ENCODE measurements at regions not wholly inside any gene's neighbourhood (a gene's known extent, or its start where the extent isn't known, plus 50 kb on each side); places are given as distances from the start of the nearest gene placed in this dataset.

DNA sequence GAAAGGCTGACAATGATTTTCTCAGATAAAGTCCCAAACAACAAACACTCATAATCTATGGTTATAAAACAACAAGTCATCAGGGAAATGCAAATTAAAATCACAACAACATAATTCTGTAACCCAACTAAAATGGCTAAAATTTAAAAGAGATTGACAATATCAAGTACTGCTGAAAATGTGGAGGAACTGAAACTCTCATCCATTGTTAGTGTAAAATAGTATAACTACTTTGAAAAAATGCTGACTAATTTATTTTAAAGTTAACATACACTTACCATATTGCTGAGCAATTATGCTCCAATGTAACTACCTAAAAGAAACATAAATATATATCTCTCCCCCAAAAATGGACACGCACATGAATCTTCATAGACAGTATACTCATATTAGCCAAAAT, 245.9 kb upstream of the SPOPL start:
- intact Hi-C loops (cut with DNase I), result no loop called here
- H3K9me3 ChIP-seq, result no peaks in the 10 kb centered on the region
- DNase-seq (no peak), ATAC-seq (no peak)
- H3K4me1 ChIP-seq, result no peaks in the 10 kb centered on the region
- H3K4me3 ChIP-seq, result no peak overlapping the region
- TF ChIP-seq, protein P1, sequence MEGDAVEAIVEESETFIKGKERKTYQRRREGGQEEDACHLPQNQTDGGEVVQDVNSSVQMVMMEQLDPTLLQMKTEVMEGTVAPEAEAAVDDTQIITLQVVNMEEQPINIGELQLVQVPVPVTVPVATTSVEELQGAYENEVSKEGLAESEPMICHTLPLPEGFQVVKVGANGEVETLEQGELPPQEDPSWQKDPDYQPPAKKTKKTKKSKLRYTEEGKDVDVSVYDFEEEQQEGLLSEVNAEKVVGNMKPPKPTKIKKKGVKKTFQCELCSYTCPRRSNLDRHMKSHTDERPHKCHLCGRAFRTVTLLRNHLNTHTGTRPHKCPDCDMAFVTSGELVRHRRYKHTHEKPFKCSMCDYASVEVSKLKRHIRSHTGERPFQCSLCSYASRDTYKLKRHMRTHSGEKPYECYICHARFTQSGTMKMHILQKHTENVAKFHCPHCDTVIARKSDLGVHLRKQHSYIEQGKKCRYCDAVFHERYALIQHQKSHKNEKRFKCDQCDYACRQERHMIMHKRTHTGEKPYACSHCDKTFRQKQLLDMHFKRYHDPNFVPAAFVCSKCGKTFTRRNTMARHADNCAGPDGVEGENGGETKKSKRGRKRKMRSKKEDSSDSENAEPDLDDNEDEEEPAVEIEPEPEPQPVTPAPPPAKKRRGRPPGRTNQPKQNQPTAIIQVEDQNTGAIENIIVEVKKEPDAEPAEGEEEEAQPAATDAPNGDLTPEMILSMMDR (IDR thresholded peaks at IDR 0.05), result no peak
- no peaks in the 10 kb centered on the region for H3K27me3 ChIP-seq
- H3K27ac ChIP-seq, result no peak overlapping the region
- no peaks in the 10 kb centered on the region for H3K36me3 ChIP-seq

DNA sequence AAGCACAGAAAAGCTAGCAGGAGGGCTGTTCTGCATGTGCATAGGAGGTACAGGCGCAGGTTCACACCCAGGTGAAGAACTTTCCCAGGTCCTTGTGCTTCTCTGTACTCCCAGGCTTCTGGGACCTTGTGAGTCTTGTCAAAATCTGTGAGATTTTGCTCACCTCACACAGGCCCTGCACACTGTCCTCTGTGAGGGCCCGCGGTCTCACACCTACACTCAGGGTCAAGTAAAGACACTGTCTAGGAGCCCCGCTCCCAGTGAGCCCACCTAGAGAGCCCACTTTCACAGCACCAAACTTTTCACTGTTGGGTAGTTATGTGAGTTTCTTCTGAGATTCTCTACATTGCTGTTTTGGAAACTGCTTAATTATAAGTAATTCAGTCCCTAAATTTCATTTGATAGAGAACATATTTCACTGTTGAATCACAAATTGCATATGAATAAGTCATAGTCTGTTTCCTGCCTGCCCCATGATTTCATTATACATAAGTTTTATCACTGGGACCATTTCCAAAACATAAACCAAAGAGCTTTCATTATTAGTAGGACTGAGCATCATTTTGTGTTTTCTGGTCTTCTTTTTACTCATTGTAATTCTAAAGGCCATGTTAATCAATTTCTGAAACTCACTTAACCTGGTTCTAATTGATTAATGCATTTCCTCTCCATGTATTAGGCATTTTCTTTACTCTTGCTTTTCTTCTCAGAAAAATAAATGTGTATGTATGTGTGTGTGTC, 234.2 kb upstream of the SPOPL start:
- Histone ChIP-seq H3K27me3 (no peaks in the 10 kb centered on the region), H3K4me3 (no peak overlapping the region), H3K27ac (no peak overlapping the region), H3K36me3 (no peaks in the 10 kb centered on the region), H3K4me1 (no peaks in the 10 kb centered on the region), H3K9me3 (peaks cover 3% of the 10 kb centered on the region)
- ATAC-seq, result peak; percentile 31
- DNase-seq, result no peak
- TF ChIP-seq, protein P1 (IDR thresholded peaks at IDR 0.05), result no peak
- intact Hi-C loops (cut with DNase I), result no loop called here

DNA sequence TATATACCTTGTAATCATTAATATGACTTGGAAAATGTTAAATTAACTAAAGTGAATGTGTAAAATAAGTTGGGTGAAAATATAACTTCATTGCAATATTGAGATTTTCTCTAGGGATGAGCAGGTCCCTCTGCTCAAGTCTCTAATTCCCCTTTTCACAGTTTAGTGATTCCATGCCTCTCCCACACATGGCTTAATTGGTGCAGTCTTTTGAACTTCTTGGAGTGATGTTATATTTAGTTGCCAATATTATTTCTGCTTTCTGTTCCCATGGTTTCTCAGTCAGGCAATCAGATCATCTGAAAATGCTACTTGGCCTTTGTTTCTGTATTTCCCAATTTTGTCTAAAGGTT, 233.7 kb upstream of the SPOPL start:
- no peak for ATAC-seq
- H3K4me1 ChIP-seq, result no peaks in the 10 kb centered on the region
- intact Hi-C loops (cut with DNase I), result no loop called here

DNA sequence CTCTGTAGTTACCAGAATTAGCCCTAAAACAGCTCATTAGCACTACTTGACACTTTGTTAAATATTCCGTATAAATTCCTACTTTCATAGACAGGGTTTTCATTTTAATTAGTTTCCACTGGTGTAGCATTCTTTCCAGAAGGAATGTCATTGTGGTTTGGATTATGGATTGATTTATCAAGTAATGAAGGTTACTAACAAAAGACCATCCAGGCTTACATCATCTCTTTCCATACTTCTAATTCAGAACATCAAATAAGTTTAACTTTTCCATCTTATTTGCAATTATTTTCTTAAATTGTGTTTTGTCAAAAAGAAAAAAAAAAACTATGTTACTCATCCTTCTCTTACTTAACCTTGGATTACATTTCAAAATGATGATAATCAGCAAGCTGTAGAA, 231.8 kb upstream of the SPOPL start:
- no peaks in the 10 kb centered on the region for H3K36me3 ChIP-seq
- H3K4me3 ChIP-seq, result no peak overlapping the region
- H3K27ac ChIP-seq, result no peak overlapping the region
- H3K4me1 ChIP-seq, result peaks cover 2% of the 10 kb centered on the region
- no peaks in the 10 kb centered on the region for H3K27me3 ChIP-seq
- no peaks in the 10 kb centered on the region for H3K9me3 ChIP-seq
- no peak for DNase-seq
- ATAC-seq, result no peak
- TF ChIP-seq, protein P1 (IDR thresholded peaks at IDR 0.05), result no peak
- intact Hi-C loops (cut with DNase I), result no loop called here

More for the DNA sequence above, 233.7 kb upstream of the SPOPL start:
- H3K27me3 ChIP-seq, result no peaks in the 10 kb centered on the region
- TF ChIP-seq, protein P1 (IDR thresholded peaks at IDR 0.05), result no peak
- H3K9me3 ChIP-seq, result no peaks in the 10 kb centered on the region
- DNase-seq, result no peak
- no peak overlapping the region for H3K27ac ChIP-seq
- H3K4me3 ChIP-seq, result no peak overlapping the region
- no peaks in the 10 kb centered on the region for H3K36me3 ChIP-seq

DNA sequence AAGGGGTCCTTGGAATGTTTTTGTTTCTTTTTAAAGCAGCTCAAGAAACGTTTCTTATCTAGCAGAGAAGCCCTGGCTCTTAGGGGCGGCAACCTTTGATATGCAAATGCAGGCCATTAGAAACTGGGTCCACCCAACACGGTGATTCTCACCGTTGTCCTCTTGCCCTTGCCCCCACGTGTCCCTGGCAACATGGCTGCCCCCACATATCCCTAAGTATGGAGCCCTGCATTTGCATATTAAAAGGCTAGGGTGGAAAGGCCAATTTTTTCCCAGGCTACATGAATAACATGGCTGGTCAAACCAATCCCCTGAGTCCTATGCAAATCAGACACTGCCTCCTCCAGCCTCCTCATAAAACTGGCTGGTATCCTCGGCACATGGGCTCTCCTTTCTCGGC, 230.1 kb upstream of the SPOPL start:
- Histone ChIP-seq H3K27me3 (no peaks in the 10 kb centered on the region), H3K27ac (no peak overlapping the region), H3K9me3 (no peaks in the 10 kb centered on the region), H3K4me1 (peaks cover 3% of the 10 kb centered on the region), H3K36me3 (no peaks in the 10 kb centered on the region), H3K4me3 (no peak overlapping the region)
- DNase-seq, result no peak
- TF ChIP-seq, protein P1 (IDR thresholded peaks at IDR 0.05), result no peak
- ATAC-seq, result no peak
- intact Hi-C loops (cut with DNase I), result no loop called here
